HFF-Myc (cell line): ENCODE measurements at regions not wholly inside any gene's neighbourhood (a gene's known extent, or its start where the extent isn't known, plus 50 kb on each side); places are given as distances from the start of the nearest gene placed in this dataset.
"Not testable (repeated sequence)": the region's sequence is repeated elsewhere in the genome, so short reads cannot be mapped to it uniquely, and the experiment has no call there.

Experiments used
- DNase-seq: peaks from one replicate; pipeline ENCODE4 v3.0.0-alpha.2; 2011; ENCODE audit warnings: low read depth; ENCODE audit errors: extremely low read depth
- H3K4me3 ChIP-seq: replicated peaks from 2 replicates; pipeline ENCODE4 v1.5.1; 2011; ENCODE audit warnings: low read depth, mild to moderate bottlenecking, control low read depth, low read length
- TF ChIP-seq, protein P1 (sequence below): IDR thresholded peaks from 2 replicates; pipeline ENCODE4 v1.5.1; 2012; ENCODE audit warnings: mild to moderate bottlenecking, low read depth, low read length, control low read depth; ENCODE audit errors: missing control alignments

DNA sequence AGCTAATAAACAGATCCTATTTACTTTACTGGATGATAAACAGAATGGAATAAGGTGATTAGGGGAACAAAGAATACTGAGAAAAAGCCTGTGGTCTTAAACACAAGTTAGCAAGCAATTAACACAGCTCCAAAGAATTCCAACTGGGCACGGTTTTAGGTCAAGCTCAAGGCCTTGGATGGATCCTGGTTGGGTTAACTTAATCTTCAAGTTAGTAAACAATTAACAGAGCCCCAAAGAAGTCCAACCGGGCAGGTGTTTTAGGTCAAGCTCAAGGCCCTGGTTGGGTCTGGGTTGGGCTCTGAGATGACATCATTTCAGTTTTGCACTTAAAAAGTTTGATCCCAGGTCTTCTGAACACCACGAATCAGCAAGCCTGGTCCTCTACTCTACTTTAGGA is 1086.3 kb upstream of the TMPRSS15 start:
- TF ChIP-seq, protein P1, sequence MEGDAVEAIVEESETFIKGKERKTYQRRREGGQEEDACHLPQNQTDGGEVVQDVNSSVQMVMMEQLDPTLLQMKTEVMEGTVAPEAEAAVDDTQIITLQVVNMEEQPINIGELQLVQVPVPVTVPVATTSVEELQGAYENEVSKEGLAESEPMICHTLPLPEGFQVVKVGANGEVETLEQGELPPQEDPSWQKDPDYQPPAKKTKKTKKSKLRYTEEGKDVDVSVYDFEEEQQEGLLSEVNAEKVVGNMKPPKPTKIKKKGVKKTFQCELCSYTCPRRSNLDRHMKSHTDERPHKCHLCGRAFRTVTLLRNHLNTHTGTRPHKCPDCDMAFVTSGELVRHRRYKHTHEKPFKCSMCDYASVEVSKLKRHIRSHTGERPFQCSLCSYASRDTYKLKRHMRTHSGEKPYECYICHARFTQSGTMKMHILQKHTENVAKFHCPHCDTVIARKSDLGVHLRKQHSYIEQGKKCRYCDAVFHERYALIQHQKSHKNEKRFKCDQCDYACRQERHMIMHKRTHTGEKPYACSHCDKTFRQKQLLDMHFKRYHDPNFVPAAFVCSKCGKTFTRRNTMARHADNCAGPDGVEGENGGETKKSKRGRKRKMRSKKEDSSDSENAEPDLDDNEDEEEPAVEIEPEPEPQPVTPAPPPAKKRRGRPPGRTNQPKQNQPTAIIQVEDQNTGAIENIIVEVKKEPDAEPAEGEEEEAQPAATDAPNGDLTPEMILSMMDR: no peak
- no peak for DNase-seq
- no peak overlapping the region for H3K4me3 ChIP-seq

DNA sequence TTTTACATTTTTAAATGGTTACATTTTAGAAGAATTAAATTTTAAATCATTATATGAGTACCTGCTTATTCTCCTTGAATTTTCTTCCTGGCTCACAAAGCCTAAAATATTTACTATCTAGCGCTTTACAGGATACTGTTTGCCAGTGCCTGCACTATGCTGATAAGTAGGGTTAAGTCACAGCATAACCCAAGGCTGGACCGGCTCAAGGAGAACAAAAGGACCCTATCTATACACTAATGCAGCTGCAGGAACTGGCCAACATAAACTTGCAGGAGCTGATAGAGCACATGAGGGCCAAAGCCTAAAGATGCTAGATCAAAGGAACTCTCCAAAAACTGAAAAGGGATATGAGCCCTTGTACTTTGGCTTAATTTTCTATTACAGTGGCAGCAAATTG is 1086.9 kb upstream of the TMPRSS15 start:
- TF ChIP-seq, protein P1: no peak
- H3K4me3 ChIP-seq: no peak overlapping the region
- DNase-seq: no peak

DNA sequence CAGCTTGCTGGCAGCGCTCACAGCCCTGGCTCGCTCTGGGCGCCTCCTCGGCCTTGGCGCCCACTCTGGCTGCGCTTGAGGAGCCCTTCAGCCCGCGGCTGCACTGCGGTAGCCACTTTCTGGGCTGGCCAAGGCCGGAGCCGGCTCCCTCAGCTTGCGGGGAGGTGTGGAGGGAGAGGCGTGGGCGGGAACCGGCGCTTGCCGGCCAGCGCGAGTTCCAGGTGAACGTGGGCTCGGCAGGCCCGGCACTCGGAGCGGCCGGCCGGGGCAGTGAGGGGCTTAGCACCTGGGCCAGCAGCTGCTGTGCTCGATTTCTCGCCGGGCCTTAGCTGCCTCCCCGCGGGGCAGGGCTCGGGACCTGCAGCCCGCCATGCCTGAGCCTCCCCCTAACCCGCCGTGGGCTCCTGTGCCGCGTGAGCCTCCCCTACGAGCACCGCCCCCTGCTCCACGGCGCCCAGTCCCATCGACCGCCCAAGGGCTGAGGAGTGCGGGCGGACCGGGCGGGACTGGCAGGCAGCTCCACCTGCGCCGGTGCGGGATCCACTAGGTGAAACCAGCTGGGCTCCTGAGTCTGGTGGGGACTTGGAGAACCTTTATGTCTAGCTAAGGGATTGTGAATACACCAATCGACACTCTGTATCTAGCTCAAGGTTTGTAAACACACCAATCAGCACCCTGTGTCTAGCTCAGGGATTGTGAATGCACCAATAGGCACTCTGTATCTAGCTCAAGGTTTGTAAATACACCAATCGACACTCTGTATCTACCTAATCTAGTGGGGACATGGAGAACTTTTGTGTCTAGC is 1090.1 kb upstream of the TMPRSS15 start:
- not testable (repeated sequence) for H3K4me3 ChIP-seq, DNase-seq

DNA sequence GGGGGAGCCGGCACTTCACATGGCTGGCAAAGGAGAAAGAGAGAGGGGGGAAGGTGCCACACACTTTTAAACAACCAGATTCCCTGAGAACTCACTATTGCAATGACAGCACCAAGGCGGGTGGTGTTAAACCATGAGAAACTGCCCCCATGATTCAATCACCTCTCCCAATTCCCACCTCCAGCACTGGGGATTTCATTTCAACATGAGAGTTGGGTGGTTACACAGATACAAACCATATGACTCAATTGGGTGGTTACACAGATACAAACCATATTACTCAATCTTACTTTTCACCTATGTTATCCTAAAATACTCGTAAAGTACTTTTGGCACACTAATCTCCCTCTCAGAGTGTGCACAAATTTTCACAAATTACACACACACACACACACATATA is 1097.5 kb upstream of the TMPRSS15 start:
- no peak for DNase-seq
- H3K4me3 ChIP-seq: no peak overlapping the region
- TF ChIP-seq, protein P1: no peak

DNA sequence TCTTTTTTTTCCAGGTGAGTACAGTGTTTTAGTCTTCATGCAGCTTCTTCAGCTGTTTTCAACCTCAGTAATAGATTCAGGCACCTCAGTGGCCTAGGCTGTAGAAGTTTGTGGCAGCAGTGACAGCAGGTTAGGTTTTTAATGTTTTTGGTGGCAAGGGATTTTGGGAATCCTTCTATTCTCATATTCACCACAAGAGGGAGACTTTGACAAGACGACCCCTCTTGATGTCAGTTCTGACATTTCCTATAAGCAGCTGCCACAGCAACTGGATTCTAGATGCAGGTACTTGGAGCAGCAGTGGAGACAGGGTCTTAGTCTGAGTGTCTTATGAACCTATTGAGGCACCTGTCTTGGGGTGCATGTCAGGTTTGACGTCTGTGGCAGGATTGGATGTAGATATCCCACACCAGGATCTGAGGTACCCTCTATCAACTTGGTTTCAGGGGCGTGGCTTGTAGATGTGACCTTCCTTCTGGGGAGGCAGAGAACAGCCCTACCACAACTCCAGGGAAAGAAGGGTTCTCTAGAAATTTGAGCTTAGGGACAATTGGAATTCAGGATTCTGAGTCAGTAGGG is 1104.2 kb upstream of the TMPRSS15 start:
- TF ChIP-seq, protein P1: no peak
- DNase-seq: no peak
- H3K4me3 ChIP-seq: no peak overlapping the region

DNA sequence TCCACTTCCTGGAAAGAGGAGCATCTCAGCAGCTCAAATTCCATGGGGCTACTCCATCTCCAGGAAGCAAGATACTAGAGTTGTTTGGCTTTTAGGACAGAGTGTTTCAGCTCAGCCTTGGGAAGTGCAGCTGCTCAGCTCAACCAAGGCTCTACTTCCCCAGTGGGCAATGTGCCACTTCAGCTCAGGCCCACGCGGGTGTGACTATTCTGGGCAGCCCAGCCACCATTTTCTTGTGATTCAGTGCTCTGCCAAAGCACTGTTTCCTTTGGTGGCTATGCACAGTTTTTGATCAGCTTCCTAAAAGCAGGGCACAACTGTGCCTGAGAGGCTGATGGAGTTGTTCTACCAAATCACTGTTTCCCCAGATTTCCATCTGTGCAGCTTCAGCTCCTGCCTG is 1104.9 kb upstream of the TMPRSS15 start:
- no peak for DNase-seq
- H3K4me3 ChIP-seq: no peak overlapping the region
- TF ChIP-seq, protein P1: no peak

DNA sequence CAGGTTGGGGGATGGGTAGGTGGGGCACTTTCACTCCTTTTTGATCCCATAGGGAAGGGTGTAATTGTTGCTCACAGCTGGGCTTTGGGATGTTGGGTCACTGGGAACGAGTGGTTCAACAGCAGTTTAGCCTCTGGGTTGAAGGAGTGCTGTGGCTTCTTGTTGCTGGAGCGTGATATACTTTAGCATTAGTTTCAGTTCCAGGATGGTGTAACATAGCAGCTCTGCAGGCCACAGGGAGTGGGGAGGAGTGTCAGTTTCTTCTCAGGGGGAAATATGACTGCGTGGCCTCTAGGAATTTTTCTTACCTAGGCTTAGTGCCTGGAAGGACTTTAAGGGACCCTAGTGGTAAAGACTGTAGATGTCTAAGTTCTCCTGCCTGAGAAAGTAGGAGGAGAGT is 1105.3 kb upstream of the TMPRSS15 start:
- H3K4me3 ChIP-seq: no peak overlapping the region
- TF ChIP-seq, protein P1: no peak
- DNase-seq: no peak
